ENCODE measurements at regions not wholly inside any gene's neighbourhood (a gene's known extent, or its start where the extent isn't known, plus 50 kb on each side); places are given as distances from the start of the nearest gene placed in this dataset.

- TF ChIP-seq CTCF (conservative IDR thresholded peaks at IDR 0.05; ENCODE audit: low read depth, low read length) (no peak), EZH2phosphoT487 (IDR thresholded peaks at IDR 0.05; ENCODE audit: borderline replicate concordance, low read length) (no peak)
Observed at GRCh38 chr2:9122367-9122766, 84.2 kb upstream of the ASAP2 start.

Data from PC-3 (cell line).